Endodermal cell (in vitro differentiated cells): ENCODE measurements at regions not wholly inside any gene's neighbourhood (a gene's known extent, or its start where the extent isn't known, plus 50 kb on each side); places are given as distances from the start of the nearest gene placed in this dataset.

Experiments
- DNase-seq: peaks from one replicate; pipeline ENCODE4 v3.0.0-alpha.2; 2017
- H3K27ac ChIP-seq: 2 replicates; pipeline ENCODE4 v1.5.1; 2013; ENCODE audit warnings: mild to moderate bottlenecking, low read depth, low read length, moderate library complexity
- H3K27me3 ChIP-seq: 2 replicates; pipeline ENCODE4 v1.6.1; 2013; ENCODE audit warnings: mild to moderate bottlenecking, low read length, moderate library complexity; ENCODE audit not compliant: insufficient read depth, control insufficient read depth, poor library complexity, severe bottlenecking
- H3K36me3 ChIP-seq: 2 replicates; pipeline ENCODE4 v1.7.0; 2013; ENCODE audit warnings: mild to moderate bottlenecking, low read length, moderate library complexity; ENCODE audit not compliant: control insufficient read depth, insufficient read depth
- H3K4me1 ChIP-seq: one replicate; pipeline ENCODE4 v1.7.0; 2013; ENCODE audit warnings: low read length; ENCODE audit not compliant: control insufficient read depth, insufficient read depth
- H3K4me3 ChIP-seq: 2 replicates; pipeline ENCODE4 v1.5.1; 2013; ENCODE audit warnings: mild to moderate bottlenecking, low read length, moderate library complexity
- H3K9ac ChIP-seq: 2 replicates; pipeline ENCODE4 v1.6.1; 2013; ENCODE audit warnings: mild to moderate bottlenecking, low read length, moderate library complexity; ENCODE audit not compliant: poor library complexity, severe bottlenecking; ENCODE audit errors: extremely low read depth
- H3K9me3 ChIP-seq: 2 replicates; pipeline ENCODE4 v1.6.1; 2013; ENCODE audit warnings: mild to moderate bottlenecking, low read length, moderate library complexity; ENCODE audit not compliant: control insufficient read depth
- H3K27ac Mint-ChIP-seq: 2 replicates; pipeline ENCODE4 v1.8.0; 2020; ENCODE audit warnings: mixed read lengths
- H3K27me3 Mint-ChIP-seq: 2 replicates; pipeline ENCODE4 v1.8.0; 2021; ENCODE audit warnings: mild to moderate bottlenecking, mixed read lengths; ENCODE audit not compliant: insufficient read depth
- H3K36me3 Mint-ChIP-seq: 2 replicates; pipeline ENCODE4 v1.8.0; 2020; ENCODE audit warnings: low read depth, mixed read lengths
- H3K4me1 Mint-ChIP-seq: 2 replicates; pipeline ENCODE4 v1.8.0; 2020; ENCODE audit warnings: mixed read lengths
- H3K4me3 Mint-ChIP-seq: 2 replicates; pipeline ENCODE4 v1.8.0; 2020; ENCODE audit warnings: mild to moderate bottlenecking, moderate library complexity, mixed read lengths
- H3K9me3 Mint-ChIP-seq: 2 replicates; pipeline ENCODE4 v1.8.0; 2020; ENCODE audit warnings: mild to moderate bottlenecking, mixed read lengths
- WGBS, 2 experiments: methylation state at CpG; one replicate each; pipeline versions ENCODE4 v1.1.5 to v1.1.7; 2013; ENCODE audit warnings: missing lambda C conversion rate in 2 of 2, mixed read lengths in 1 of 2; ENCODE audit not compliant: insufficient coverage in 1 of 2, insufficient read length in 1 of 2; 5-methylcytosine and 5-hydroxymethylcytosine counted together
- TF ChIP-seq, protein P1 (sequence below): fragments of 200-600 bp; sonication (generic); conservative IDR thresholded peaks from 2 replicates; pipeline ENCODE4 v1.5.0; 2021; ENCODE audit warnings: antibody characterized with exemption, mild to moderate bottlenecking

DNA sequence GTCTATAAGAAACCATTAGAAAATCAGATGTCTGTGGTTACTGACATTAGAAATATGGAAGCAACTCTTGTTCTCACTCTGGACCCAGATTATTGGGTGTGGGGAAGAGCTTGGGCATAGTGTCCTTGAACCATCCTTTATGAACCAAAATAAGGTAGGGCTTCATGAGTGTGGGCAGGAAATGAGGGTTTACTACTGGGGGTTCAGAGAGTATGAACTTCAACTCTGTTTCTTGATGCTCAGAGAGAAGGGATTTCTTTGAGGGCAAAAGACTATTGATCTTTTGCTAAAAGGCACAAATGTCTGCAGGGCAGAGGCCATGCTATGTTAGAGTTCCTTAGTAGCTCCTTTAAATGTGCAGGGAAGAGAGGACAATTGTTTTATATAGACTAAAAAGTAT is 183.3 kb upstream of the ATP2B1 start:
- no peak overlapping the region for H3K9ac ChIP-seq
- Mint-ChIP-seq H3K36me3 (peaks cover 3% of the 10 kb centered on the region), H3K9me3 (peaks cover 10% of the 10 kb centered on the region), H3K27me3 (no peaks in the 10 kb centered on the region), H3K4me1 (peaks cover 2% of the 10 kb centered on the region), H3K4me3 (no peak overlapping the region), H3K27ac (no peak overlapping the region)
- TF ChIP-seq, protein P1, sequence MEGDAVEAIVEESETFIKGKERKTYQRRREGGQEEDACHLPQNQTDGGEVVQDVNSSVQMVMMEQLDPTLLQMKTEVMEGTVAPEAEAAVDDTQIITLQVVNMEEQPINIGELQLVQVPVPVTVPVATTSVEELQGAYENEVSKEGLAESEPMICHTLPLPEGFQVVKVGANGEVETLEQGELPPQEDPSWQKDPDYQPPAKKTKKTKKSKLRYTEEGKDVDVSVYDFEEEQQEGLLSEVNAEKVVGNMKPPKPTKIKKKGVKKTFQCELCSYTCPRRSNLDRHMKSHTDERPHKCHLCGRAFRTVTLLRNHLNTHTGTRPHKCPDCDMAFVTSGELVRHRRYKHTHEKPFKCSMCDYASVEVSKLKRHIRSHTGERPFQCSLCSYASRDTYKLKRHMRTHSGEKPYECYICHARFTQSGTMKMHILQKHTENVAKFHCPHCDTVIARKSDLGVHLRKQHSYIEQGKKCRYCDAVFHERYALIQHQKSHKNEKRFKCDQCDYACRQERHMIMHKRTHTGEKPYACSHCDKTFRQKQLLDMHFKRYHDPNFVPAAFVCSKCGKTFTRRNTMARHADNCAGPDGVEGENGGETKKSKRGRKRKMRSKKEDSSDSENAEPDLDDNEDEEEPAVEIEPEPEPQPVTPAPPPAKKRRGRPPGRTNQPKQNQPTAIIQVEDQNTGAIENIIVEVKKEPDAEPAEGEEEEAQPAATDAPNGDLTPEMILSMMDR = no peak
- H3K36me3 ChIP-seq = no peaks in the 10 kb centered on the region
- no peaks in the 10 kb centered on the region for H3K27me3 ChIP-seq
- H3K4me3 ChIP-seq = no peak overlapping the region
- no peak for DNase-seq
- H3K27ac ChIP-seq = no peak overlapping the region
- peaks cover 10% of the 10 kb centered on the region for H3K9me3 ChIP-seq
- no peaks in the 10 kb centered on the region for H3K4me1 ChIP-seq

DNA sequence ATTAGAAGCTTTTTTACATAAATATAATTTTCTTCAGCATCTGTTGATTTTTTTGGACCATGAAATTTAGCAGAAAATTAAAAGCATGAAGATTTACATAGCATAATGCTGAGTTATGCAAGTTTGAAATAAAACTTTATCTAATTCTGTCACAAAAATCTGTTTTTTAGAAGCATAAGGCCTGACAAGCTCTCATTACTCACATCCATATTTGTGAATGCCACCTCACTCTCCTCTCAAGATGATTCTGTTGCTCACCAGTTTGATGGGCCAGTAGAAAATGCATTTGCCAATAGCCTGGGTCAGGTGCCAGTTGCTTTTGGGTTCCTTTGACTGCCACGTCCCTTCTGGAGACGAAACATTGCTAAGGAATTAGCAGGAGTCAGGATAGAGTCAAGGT is 181.5 kb upstream of the ATP2B1 start:
- TF ChIP-seq, protein P1 = no peak
- Mint-ChIP-seq H3K9me3 (peaks cover 10% of the 10 kb centered on the region), H3K27ac (no peak overlapping the region), H3K36me3 (peaks cover 3% of the 10 kb centered on the region), H3K4me3 (no peak overlapping the region), H3K27me3 (peaks cover 5% of the 10 kb centered on the region), H3K4me1 (peaks cover 13% of the 10 kb centered on the region)
- H3K27me3 ChIP-seq = no peaks in the 10 kb centered on the region
- no peak overlapping the region for H3K9ac ChIP-seq
- peaks cover 10% of the 10 kb centered on the region for H3K9me3 ChIP-seq
- no peak overlapping the region for H3K27ac ChIP-seq
- no peak for DNase-seq
- no peaks in the 10 kb centered on the region for H3K36me3 ChIP-seq
- no peaks in the 10 kb centered on the region for H3K4me1 ChIP-seq
- no peak overlapping the region for H3K4me3 ChIP-seq
- 87 to 100% methylated on average over 2 of the region's 2 CpGs for WGBS, 2 experiments

DNA sequence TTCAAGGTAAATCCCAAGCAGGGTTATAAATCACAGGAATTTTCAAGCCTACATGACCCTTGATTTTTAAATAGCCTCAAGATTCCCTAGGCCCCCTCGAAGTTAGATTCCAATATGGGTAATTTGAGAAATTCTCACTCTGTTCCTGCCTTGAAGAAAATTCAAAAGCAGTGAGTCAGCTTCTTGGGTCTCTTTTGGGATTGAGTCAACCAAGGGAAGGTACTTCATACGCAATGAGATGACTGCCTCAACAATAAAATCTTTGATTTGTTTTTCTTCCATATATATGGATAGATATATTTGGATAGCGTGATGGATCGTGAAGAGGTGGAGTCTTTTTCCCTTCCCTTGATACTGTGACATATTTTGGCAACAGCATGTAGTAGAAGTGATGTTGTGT is 180.4 kb upstream of the ATP2B1 start:
- Histone ChIP-seq H3K27ac (no peak overlapping the region), H3K9me3 (peaks cover 10% of the 10 kb centered on the region), H3K4me1 (peaks cover 5% of the 10 kb centered on the region), H3K36me3 (no peaks in the 10 kb centered on the region), H3K4me3 (no peak overlapping the region), H3K9ac (no peak overlapping the region), H3K27me3 (no peaks in the 10 kb centered on the region)
- TF ChIP-seq, protein P1 = no peak
- DNase-seq = no peak
- WGBS, 2 experiments = 95 to 100% methylated on average over 1 to 4 of the region's 4 CpGs
- H3K9me3 Mint-ChIP-seq = peaks cover 10% of the 10 kb centered on the region
- peaks cover 3% of the 10 kb centered on the region for H3K36me3 Mint-ChIP-seq
- H3K27me3 Mint-ChIP-seq = peaks cover 5% of the 10 kb centered on the region
- no peak overlapping the region for H3K4me3 Mint-ChIP-seq
- peaks cover 24% of the 10 kb centered on the region for H3K4me1 Mint-ChIP-seq
- no peak overlapping the region for H3K27ac Mint-ChIP-seq
